GM12872 (cell line): ENCODE measurements at regions not wholly inside any gene's neighbourhood (a gene's known extent, or its start where the extent isn't known, plus 50 kb on each side); places are given as distances from the start of the nearest gene placed in this dataset.
A peak's percentile ranks its signal among the peaks of the same experiment; 100 is the strongest.

Experiments
- CTCF ChIP-seq: IDR thresholded peaks from 3 replicates; pipeline ENCODE4 v1.5.1; 2011; ENCODE audit warnings: low read depth, mild to moderate bottlenecking, low read length, moderate library complexity; ENCODE audit not compliant: insufficient read depth

DNA sequence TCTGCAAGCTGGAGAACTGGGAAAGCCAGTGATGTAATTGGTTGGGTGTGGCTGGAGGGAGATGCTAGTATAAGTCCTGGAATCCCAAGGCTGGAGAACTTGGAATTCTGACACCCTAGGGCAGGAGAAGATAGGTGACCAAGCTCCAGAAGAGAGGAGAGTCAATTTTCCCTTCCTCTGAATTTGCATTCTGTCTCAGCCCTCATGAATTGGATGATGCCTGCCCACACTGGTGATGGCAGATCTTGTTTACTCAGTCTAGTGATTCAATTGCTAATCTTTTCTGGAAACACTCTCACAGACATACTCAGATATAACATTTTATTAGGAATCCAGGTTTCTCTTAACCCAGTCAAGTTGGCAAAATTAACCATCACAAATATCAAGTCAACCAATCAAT lies 287.2 kb downstream of the RDH14 start:
- TF ChIP-seq CTCF, result no peak

DNA sequence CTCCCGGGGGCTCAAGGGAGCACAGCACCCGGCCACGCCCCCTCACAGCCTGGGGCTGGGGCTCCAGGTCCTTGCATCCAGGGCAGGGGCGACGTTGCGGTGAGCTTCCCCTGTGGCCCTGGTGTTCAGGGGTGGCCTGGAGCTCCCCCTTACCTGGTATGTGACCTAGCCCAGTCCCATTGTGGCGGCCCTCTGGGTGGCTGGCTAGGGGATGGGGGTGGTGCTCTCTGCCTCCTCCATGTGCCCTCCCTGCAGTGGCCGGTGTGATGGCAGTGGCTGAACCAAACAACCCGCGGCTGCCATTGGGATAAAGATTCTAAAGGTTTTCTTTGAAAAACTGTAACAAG lies 288.3 kb downstream of the RDH14 start:
- no peak for TF ChIP-seq CTCF

DNA sequence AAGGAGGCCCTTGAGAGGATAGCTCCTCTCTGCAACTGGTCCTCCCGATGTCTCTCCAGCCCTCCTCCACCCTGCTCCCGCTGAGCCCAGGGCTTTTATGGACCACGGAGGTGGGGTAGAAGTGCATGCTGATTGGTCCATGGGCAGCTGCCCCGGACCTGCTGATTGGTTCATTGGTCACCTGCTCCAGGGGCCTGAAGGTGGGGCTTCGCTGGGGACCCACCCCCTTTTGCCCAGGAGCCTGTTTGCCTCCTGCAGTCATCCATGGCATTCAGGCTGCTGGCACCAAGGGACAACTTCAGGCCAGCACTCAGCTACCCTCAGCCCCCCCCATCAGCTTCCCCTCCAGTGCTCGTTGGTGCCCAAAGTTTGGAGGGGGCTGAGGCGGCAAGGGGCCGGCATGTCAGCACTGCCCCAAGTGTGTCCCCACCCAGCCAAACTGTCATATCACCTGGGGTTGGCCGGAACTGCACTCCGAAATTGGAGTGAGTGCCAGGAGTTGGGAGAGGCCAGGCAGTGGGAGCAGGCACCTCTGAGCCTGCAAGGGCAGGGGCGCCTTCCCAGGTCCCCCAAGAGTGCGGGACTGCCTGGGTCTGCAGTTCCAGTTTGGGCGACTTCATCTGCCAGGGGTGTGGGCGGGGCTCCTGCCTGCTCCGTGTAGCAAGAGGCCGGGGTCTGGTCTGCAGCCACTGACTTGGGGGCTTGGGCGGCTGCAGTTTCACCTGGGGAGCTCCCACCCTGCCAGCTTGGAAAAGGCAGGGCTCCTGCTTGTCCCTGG lies 288.9 kb downstream of the RDH14 start:
- TF ChIP-seq CTCF, result no peak

DNA sequence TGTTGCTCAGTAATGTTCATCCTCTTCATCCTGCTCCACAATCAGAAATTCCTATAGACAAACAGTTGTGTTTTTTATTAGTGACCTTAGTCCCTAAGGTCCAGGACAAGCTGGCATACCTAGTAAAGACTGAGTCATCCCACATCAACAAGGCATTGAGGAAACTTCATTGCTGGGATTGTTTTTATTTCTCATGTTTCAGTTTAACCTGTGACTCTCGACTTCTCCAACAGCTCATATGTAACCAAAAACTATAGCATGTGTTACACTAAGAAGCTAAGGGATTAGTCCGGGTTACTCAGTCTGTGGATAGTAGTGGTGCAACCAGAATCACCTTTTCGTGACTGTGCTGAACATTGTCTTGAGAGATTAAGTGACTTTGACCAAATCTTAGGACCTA lies 292.1 kb downstream of the RDH14 start:
- no peak for TF ChIP-seq CTCF

GRCh38 chr2:18267501-18267900 lies 293.0 kb downstream of the RDH14 start:
- TF ChIP-seq CTCF, result no peak

DNA sequence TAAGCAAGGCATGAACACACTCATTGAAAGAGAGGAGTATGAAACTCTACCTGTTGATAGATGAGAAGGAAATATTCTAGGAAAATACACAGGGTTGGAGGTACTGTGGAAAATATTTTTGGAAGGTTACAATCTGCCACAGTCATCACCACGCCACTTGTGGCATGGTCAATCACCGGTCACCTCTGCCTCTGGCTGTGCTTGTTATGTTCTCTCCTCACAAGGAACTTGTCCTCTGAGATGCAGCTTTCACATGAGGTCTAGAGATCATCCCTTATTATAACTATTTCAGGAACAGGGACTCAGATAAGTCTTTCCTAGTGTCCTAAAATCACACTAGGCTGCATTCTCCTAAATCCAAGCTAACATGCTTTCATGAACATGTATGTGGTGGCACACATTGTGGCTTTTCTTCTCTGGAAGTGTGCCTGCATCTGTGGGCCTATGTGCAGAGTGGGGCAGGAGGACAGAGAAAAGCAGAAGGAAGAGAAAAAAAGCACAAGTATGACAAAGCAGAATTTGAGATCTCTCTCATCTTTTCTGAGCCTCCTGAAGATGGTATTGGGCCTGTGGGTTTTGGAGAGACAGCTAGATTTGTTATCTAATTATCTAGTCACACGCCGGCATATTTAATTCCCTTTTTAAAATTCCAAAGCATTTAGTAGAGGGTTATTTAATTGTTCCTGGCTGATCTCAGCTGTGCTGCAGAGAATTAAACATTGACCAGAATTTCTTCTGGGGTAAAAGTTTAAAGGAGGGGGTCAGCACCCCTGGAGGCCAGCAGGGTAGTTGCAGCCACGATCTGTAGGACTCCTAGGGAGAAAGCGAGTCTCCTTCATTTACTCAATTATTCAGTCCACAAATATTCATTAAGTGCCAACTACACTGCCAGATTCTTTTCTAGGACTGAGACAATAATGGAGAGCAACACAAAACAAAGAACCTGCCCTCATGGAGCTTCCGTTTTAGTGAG lies 294.6 kb downstream of the RDH14 start:
- peak; percentile 50; the same call in 2 of the 3 replicates for TF ChIP-seq CTCF

DNA sequence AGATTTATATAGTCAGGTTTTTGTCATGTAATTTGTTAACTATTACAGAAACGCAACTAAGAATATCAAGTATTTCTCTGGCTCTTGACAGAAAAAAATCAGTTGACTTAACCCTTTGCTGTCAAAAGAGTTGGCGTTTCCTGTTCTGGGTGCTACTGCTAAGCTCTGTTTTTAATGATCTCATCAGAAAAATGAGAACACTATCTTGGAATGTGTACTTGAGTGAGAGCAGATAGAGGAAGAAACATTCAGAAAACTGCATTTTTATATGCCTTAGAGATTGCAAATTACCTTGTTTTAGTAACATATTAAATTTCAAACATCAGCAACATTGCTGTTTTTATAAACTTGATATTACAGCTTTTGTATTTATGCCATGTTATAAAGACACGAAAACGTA lies 297.9 kb downstream of the RDH14 start:
- no peak for TF ChIP-seq CTCF
